ENCODE measurements at regions not wholly inside any gene's neighbourhood (a gene's known extent, or its start where the extent isn't known, plus 50 kb on each side); places are given as distances from the start of the nearest gene placed in this dataset.

DNA sequence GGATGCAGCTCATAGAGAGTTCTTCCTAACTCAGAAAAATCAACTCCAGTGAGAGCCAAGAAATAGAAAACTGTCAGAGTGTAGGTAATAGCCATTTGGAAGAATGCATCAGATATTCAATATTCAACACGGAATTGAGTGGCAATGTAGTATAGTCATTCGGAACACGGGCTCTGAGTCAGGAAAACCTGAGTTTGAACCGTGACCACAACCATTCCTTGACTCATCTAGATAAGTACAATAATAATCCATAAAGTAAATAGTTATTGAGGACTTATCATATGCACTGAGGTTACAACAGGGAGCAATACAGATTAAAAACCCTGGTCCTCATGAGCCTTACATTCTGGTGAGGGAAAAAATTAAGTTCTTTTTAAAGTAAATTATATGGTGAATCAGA is 62.6 kb upstream of the PHF21A start:
- H3K79me2 ChIP-seq (ENCODE audit: insufficient read depth, low read depth, low read length), result no peaks in the 10 kb centered on the region
- BruUV-seq (replicated peaks), result no TSS peak
- H3K36me3 ChIP-seq (ENCODE audit: insufficient read depth, low read length), result no peaks in the 10 kb centered on the region
- no peak overlapping the region for H2AFZ ChIP-seq (ENCODE audit: low read length)
- ChIA-PET POLR2A (no interaction called here), CTCF (ENCODE audit: unreplicated experiment) (no interaction called here)
- DNase-seq (ENCODE audit: low spot score), result no peak
- H3K4me1 ChIP-seq (ENCODE audit: insufficient read depth, low read length, poor library complexity, severe bottlenecking), result no peaks in the 10 kb centered on the region
- no peaks in the 10 kb centered on the region for H3K9me3 ChIP-seq (ENCODE audit: low read length)
- TF ChIP-seq EZH2phosphoT487 (IDR thresholded peaks at IDR 0.05; ENCODE audit: borderline replicate concordance, low read depth, low read length) (no peak), CTCF (conservative IDR thresholded peaks at IDR 0.05; ENCODE audit: low read length) (no peak)
- no peaks in the 10 kb centered on the region for H3K9me2 ChIP-seq (ENCODE audit: insufficient read depth, low read length)
- H3K27ac ChIP-seq (ENCODE audit: low read depth, low read length, poor library complexity, severe bottlenecking), result no peak overlapping the region
- H3K4me2 ChIP-seq (ENCODE audit: low read length), result no peak overlapping the region
- intact Hi-C loops (cut with micrococcal nuclease; ENCODE audit: unreplicated experiment), result no loop called here
- no peaks in the 10 kb centered on the region for H4K20me1 ChIP-seq (ENCODE audit: insufficient read depth, low read length)
- H3K4me3 ChIP-seq (ENCODE audit: low read depth, low read length, poor library complexity, severe bottlenecking), result no peak overlapping the region

DNA sequence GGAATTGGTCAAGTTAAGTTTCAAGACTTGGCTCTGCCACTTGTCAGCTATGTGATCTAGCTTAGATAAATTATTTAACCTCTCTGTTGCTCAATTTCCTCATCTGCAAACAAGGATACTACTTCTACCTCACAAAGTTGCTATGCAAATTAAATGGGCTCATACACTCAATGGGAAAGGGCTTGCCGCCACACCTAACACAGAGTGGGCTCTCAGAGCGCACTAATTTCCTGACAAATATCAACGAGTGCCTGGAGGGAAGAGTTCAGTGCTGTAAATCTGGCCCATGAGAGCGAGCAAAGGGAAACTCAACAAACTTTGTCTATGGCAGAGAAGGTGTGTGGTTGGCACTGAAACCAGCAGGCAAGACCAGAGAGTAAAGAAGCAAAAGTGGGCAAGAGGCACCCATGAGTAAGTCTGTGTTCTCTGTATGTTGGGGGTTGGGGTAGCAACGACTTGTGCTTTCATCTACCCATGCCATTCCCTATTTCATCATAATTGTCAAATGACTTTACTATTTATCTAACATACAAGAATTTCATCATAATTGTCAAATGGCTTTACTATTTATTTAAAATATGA is 60.7 kb upstream of the PHF21A start:
- Histone ChIP-seq H3K4me1 (ENCODE audit: insufficient read depth, low read length, poor library complexity, severe bottlenecking) (no peaks in the 10 kb centered on the region), H3K9me2 (ENCODE audit: insufficient read depth, low read length) (no peaks in the 10 kb centered on the region), H3K79me2 (ENCODE audit: insufficient read depth, low read depth, low read length) (no peaks in the 10 kb centered on the region), H3K4me2 (ENCODE audit: low read length) (no peak overlapping the region), H3K9me3 (ENCODE audit: low read length) (no peaks in the 10 kb centered on the region), H4K20me1 (ENCODE audit: insufficient read depth, low read length) (no peaks in the 10 kb centered on the region), H3K36me3 (ENCODE audit: insufficient read depth, low read length) (no peaks in the 10 kb centered on the region), H3K27ac (ENCODE audit: low read depth, low read length, poor library complexity, severe bottlenecking) (no peak overlapping the region), H2AFZ (ENCODE audit: low read length) (no peak overlapping the region), H3K4me3 (ENCODE audit: low read depth, low read length, poor library complexity, severe bottlenecking) (no peak overlapping the region)
- intact Hi-C loops (cut with micrococcal nuclease; ENCODE audit: unreplicated experiment), result no loop called here
- ChIA-PET POLR2A (no interaction called here), CTCF (ENCODE audit: unreplicated experiment) (no interaction called here)
- BruUV-seq (replicated peaks), result no TSS peak
- TF ChIP-seq EZH2phosphoT487 (IDR thresholded peaks at IDR 0.05; ENCODE audit: borderline replicate concordance, low read depth, low read length) (no peak), CTCF (conservative IDR thresholded peaks at IDR 0.05; ENCODE audit: low read length) (no peak)
- DNase-seq (ENCODE audit: low spot score), result no peak

GRCh38 chr11:46181387-46181786 is 60.1 kb upstream of the PHF21A start:
- DNase-seq (ENCODE audit: low spot score), result no peak
- ChIA-PET CTCF (ENCODE audit: unreplicated experiment) (no interaction called here), POLR2A (no interaction called here)
- BruUV-seq (replicated peaks), result no TSS peak
- TF ChIP-seq EZH2phosphoT487 (IDR thresholded peaks at IDR 0.05; ENCODE audit: borderline replicate concordance, low read depth, low read length) (no peak), CTCF (conservative IDR thresholded peaks at IDR 0.05; ENCODE audit: low read length) (no peak)
- Histone ChIP-seq H3K9me3 (ENCODE audit: low read length) (no peaks in the 10 kb centered on the region), H3K36me3 (ENCODE audit: insufficient read depth, low read length) (no peaks in the 10 kb centered on the region), H3K9me2 (ENCODE audit: insufficient read depth, low read length) (no peaks in the 10 kb centered on the region), H4K20me1 (ENCODE audit: insufficient read depth, low read length) (no peaks in the 10 kb centered on the region), H3K4me1 (ENCODE audit: insufficient read depth, low read length, poor library complexity, severe bottlenecking) (no peaks in the 10 kb centered on the region), H2AFZ (ENCODE audit: low read length) (no peak overlapping the region), H3K4me2 (ENCODE audit: low read length) (no peak overlapping the region), H3K79me2 (ENCODE audit: insufficient read depth, low read depth, low read length) (no peaks in the 10 kb centered on the region), H3K27ac (ENCODE audit: low read depth, low read length, poor library complexity, severe bottlenecking) (no peak overlapping the region), H3K4me3 (ENCODE audit: low read depth, low read length, poor library complexity, severe bottlenecking) (no peak overlapping the region)
- intact Hi-C loops (cut with micrococcal nuclease; ENCODE audit: unreplicated experiment), result no loop called here
